HG02884 (cell line): ENCODE measurements at regions not wholly inside any gene's neighbourhood (a gene's known extent, or its start where the extent isn't known, plus 50 kb on each side); places are given as distances from the start of the nearest gene placed in this dataset.

Experiments used
- ATAC-seq: cut with Tn5 transposase; IDR thresholded peaks from one replicate; pipeline ENCODE4 v1.9.1; 2021; ENCODE audit warnings: mild to moderate bottlenecking, moderate library complexity; ENCODE audit not compliant: unreplicated experiment

DNA sequence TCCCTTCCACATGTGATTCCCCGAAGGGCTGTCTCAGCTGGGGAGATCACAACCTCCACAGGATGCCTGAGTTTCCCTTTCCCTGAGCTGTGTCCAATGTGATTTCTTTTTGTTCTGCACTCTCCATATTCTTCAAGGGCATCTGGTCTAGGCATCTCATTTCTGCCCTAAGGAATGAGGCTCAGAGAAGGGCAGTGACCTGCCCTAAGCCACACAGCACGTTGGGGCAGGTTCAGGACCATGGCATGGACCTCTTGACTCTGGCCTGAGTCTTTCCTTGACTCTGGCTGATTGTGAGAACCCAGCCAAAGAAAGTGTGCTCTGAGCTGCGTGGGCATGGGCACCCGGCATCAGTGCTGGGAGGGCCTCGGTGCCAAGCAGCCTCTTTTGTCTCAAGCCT, 590.3 kb downstream of the PTPRU start:
- no peak for ATAC-seq

DNA sequence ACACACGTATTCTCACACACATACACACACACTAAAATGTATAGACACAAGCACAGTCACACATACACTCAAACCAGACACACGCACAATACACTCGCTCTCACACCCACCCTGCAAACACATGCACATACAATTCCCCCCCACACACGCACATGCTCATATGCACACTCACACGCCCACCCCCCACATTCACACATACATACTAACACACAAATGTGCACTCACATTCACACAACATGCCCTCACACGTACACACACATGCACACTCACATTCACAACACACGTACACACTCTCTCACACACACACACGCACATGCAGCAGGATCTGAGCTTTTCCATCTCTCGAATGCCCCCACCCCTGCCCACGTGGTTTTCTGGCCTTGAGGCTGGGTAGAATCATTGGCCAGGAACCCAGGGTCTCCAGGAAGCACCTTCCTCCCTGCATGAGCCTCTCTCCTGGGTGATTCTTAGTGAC, 589.7 kb downstream of the PTPRU start:
- ATAC-seq, result no peak

DNA sequence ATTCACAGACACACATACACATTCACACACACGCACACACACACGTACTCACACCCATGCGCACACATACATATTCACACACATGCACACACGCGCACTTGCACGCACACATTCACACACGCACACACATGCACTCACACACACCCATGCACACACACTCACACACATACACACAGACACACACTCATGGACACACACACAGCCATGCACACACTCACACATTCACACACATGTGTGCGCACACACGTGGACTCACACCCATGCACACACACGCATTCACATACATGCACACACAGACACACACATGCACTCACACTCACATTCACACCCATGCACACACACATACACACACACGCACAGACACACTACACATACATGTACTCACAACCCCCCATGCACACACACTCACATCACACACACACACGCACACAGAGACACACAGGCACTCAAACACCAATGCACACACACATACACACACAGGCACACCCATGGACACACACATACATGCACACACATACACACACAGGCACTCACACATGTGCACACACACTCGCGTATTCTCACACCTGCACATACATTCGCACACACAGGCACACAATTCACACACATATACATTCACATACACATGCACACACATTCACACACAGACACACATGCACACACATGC, 589.1 kb downstream of the PTPRU start:
- ATAC-seq, result no peak

DNA sequence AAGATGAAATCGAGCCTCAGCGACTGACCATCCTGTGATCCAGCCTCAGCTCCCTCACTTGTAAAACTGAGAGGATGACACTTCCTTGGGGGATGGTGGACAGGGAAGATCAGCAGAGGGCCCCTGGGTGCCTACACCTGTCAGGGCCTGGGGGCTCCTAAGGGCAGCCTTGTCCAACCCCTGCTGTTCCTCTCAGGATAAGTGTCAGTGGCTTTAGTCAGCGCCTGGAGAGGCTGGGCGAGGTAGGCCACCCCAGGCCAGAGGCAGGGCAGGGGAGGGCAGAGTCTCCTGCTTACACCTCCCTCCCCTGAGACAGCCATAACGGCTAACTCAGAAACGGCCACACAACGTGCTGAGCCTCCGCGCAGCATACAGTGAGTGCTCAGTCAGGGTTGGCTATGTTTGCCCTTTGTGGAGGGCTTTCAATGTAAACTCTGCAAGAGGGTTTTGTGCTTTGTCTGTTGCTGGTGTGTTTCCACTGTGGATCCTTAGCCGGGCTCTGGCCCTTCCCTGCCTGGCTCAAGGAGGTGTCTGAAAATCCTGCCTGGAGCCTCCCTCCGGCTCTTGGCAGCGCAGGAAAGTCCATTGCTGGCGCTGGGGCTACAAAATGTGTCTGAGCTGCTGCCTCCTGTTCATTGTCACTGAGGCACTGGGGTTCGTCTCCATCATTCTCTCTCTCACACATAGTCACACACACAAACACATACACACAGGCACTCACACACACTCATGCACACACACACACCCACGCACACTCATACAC, 588.4 kb downstream of the PTPRU start:
- ATAC-seq, result no peak

GRCh38 chr1:29824025-29824424, 587.7 kb downstream of the PTPRU start:
- no peak for ATAC-seq

DNA sequence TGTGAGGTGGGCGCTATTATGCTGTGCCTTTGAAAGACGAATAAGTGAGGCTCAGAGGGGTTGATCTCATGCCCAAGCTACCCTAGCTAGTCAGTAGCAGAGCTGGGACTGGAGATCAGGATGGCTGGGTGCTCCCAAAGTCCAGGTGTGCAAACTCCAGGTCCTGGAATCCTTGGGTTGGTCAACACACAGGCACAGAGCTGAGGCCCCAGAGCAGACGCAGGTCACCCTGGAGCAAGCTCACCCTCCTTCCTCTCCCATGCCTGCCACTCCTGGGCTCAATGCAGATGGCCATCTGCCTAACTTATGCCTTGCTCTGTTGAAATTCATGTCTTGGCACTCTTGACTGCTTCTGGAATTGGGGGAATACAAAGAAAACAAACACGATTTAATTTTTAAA, 587.2 kb downstream of the PTPRU start:
- ATAC-seq, result no peak

DNA sequence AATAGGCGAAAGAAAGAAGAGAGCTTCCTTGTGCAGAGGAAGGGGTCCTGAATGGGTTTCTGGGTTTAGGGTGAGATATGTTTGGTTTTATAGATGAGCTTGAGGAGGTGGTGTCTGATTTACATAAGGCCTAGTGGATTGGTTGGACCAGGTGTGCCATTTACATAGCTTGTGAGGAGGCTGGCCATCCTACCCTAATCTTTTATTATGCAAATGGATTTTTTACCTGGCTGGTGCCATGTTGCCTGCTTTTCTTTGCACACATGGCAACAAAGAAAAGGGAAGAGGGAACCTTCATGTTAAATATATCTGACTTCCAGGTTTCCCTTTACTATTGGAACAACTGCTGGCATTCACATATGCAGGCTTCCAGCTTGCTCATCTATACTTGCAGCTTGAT, 585.3 kb downstream of the PTPRU start:
- ATAC-seq, result no peak

- ATAC-seq, result no peak
These were observed 584.1 kb downstream of the PTPRU start for GRCh38 chr1:29820401-29820800.

- no peak for ATAC-seq
These were observed 576.2 kb downstream of the PTPRU start for GRCh38 chr1:29812408-29813135.

GRCh38 chr1:29811727-29812407, 575.5 kb downstream of the PTPRU start:
- no peak for ATAC-seq

DNA sequence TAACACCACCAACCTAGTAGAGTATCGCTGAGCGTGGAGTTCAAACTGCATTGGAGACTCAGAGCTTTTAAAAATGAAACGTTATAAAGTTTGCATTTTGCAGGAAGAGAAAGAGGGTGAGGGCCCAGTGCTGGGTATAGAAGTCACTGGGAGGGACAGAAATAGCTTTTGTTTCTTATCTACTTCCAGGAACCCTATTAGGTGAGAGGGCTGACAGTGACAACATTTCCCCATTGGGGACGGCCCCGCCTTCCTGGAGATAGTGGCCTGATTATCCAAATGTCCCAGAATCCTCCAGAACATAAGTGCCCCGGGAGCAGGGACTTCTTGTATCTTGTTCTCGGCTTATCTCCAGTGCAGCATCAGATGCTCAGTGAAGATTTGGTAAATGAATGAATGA, 574.9 kb downstream of the PTPRU start:
- no peak for ATAC-seq

DNA sequence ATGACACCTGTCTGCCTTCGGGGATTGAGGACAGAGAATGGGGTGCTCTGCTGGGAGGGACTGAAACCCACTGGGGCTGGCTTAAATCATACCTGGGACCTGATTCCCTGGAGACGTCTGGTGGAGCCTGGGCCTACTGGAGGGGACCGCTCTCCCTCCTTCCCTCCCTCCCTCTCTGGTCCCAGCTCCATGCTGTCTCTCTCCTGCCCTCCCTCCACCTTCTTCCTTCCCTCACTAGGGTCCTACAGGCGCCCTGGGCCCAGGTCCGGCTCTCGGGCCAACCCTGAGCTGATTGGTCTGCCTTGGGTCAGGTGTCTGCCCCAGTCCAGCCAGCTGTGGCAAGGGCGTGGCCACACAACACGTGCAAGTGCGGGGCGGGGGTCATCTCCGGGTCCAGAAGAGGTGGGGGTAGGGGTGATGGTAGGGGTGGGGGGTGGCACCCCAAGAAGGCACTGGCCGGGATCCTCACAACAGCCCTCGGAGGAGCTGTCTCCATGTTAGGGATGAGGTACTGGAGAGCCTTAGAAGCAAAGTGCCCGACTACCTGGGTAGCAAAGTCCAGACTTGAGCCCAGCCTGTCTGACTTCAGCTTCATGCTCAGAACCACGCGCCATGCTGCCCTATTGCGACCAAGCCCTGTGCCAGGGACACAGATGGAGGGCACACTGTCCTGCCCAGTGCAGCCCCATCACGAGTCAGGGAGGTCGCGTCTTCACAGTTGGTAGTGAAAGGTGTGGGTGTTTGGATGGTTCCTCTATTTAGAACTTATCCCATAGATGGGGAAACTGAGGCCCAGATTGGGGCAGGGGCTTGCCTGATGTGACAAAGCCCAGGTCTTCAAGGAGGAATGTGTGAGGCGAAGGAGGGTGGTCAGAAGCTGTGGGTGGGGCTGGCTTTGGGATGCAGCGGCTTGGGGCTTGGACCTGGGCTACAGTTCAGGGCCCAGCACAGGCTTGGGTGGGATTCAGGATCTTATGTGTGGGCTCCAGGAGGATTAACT, 574.1 kb downstream of the PTPRU start:
- no peak for ATAC-seq

GRCh38 chr1:29809446-29810120, 573.3 kb downstream of the PTPRU start:
- no peak for ATAC-seq

DNA sequence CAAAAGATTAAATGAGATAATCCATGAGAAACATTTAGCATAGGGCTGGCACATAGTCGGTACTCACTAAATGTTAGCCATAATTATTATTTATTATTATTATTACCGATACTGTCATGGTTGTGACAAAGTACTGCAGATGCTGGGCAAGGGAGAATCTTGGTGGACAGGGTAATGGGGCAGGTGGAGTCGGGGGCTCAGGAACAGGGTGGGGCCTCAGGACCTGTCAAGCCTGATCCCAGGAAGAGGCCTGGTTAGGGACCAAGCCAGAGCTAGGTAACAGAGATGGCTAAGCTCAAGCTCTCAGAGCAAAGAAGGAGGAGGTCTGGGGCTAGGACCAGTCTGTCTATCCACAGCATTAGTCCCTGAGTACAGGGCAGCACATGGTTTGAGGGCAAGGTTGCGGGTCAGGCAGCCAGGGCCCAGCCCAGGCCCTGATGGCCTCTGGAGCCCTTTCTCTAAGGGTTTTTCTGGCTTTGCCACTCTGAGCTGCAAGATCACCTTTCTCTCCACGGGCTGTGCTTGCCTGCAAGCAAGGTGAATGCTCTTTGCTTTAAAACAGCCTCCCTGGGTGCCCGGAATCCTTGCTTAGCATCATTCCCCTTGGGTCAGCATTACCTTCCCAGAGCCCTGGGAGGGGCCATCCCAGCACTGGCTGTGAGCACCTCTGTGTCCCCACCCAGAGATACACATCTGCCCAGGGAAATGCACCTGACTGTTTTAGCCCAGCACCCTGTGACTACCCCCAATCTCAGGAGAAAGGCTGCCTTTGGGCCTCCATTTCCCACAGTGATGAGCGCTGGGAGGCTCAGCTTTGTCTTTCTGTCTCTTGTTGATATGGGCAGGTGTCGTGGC, 572.0 kb downstream of the PTPRU start:
- no peak for ATAC-seq

DNA sequence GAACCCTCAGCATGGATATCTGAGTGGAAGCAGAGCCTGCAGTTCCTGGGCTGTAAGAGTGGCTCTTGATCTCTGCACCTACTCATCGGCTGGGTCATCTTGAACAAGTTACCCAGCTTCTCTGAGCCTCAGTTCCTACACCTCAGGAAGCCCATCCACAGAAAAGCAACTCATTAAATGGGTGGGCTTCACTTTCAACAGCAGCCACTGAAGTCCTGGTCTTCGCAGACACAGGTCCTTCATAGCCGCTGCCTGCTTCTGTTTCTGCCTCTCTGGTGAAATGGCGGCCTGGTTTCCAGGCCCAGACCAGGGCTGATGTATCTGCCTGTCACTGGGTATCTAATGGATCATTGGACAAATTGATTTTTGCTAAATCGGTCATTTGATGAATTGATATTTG, 571.4 kb downstream of the PTPRU start:
- ATAC-seq, result no peak

DNA sequence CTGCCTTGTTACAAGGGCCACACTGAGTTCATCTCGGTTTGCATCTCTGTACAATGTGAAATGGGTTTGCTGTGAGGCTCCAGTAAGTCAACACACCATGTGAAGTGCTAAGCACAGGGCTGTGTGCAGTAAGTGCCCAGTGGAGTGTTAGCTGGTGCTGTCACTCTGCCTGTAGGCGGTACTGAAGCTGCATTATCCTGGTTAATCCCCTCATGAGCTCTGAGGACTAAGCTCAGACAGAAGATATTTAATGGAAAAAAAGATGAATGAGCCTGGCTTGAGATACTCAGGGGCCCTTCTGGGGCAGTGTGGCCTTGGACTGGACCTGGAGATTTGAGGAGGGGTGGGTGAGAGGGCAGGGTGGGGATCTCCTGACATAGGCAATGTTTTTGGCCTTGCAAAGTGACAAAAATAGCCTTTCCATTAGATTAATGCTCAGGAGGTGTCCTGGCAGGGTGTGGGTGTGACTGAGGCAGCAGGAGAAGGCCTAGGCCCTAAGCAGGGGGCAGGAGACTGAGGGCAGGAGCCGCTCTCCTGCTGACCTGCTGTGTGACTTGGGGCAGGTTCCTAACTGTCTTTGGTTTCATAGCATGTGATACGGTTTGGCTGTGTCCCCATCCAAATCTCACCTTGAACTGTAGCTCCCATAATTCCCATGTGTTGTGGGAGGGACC, 570.5 kb downstream of the PTPRU start:
- no peak for ATAC-seq

GRCh38 chr1:29805896-29806160, 569.5 kb downstream of the PTPRU start:
- no peak for ATAC-seq
